NT2/D1 (cell line): ENCODE measurements at regions not wholly inside any gene's neighbourhood (a gene's known extent, or its start where the extent isn't known, plus 50 kb on each side); places are given as distances from the start of the nearest gene placed in this dataset.

ENCODE experiments used
- YY1 ChIP-seq: IDR thresholded peaks from 2 replicates; pipeline ENCODE4 v1.6.1; 2011; ENCODE audit not compliant: insufficient read length, insufficient read depth
- ZNF274 ChIP-seq: IDR thresholded peaks from 2 replicates; pipeline ENCODE4 v1.6.1; 2011; ENCODE audit warnings: mild to moderate bottlenecking, low read depth, low read length

GRCh38 chr3:73868688-73869315 lies 244.1 kb upstream of the PDZRN3 start:
- TF ChIP-seq ZNF274 (no peak), YY1 (no peak)
